GM18498 (cell line): ENCODE measurements at regions not wholly inside any gene's neighbourhood (a gene's known extent, or its start where the extent isn't known, plus 50 kb on each side); places are given as distances from the start of the nearest gene placed in this dataset.

Experiments
- ATAC-seq: cut with Tn5 transposase; IDR thresholded peaks from one replicate; pipeline ENCODE4 v1.9.1; 2021; ENCODE audit warnings: mild to moderate bottlenecking, moderate library complexity; ENCODE audit not compliant: unreplicated experiment

GRCh38 chr14:97695456-97695981, 898.3 kb downstream of the VRK1 start:
- no peak for ATAC-seq

- ATAC-seq = no peak
These were observed 900.6 kb downstream of the VRK1 start for GRCh38 chr14:97697772-97698171.

GRCh38 chr14:97699026-97699425, 901.8 kb downstream of the VRK1 start:
- ATAC-seq = no peak

- no peak for ATAC-seq
These were observed 906.0 kb downstream of the VRK1 start for GRCh38 chr14:97703006-97703760.

- ATAC-seq = no peak
These were observed 907.2 kb downstream of the VRK1 start for GRCh38 chr14:97704316-97704885.

GRCh38 chr14:97705107-97705506, 907.9 kb downstream of the VRK1 start:
- ATAC-seq = no peak

- no peak for ATAC-seq
These were observed 908.8 kb downstream of the VRK1 start for GRCh38 chr14:97705976-97706375.

- ATAC-seq = no peak
These were observed 909.6 kb downstream of the VRK1 start for GRCh38 chr14:97706819-97707218.

GRCh38 chr14:97707603-97708002, 910.4 kb downstream of the VRK1 start:
- ATAC-seq = no peak

GRCh38 chr14:97709552-97709951, 912.4 kb downstream of the VRK1 start:
- no peak for ATAC-seq

- no peak for ATAC-seq
These were observed 913.5 kb downstream of the VRK1 start for GRCh38 chr14:97710726-97711125.

GRCh38 chr14:97712471-97712870, 915.3 kb downstream of the VRK1 start:
- ATAC-seq = no peak

- no peak for ATAC-seq
These were observed 915.8 kb downstream of the VRK1 start for GRCh38 chr14:97713023-97713422.

- ATAC-seq = no peak
These were observed 921.8 kb downstream of the VRK1 start for GRCh38 chr14:97718886-97719442.

GRCh38 chr14:97719931-97720330, 922.7 kb downstream of the VRK1 start:
- no peak for ATAC-seq

GRCh38 chr14:97723351-97723750, 926.2 kb downstream of the VRK1 start:
- ATAC-seq = no peak

- ATAC-seq = no peak
These were observed 926.6 kb downstream of the VRK1 start for GRCh38 chr14:97723819-97724218.

- no peak for ATAC-seq
These were observed 927.1 kb downstream of the VRK1 start for GRCh38 chr14:97724265-97724731.

GRCh38 chr14:97726676-97727075, 929.5 kb downstream of the VRK1 start:
- ATAC-seq = no peak

- no peak for ATAC-seq
These were observed 933.5 kb downstream of the VRK1 start for GRCh38 chr14:97730706-97731105.

GRCh38 chr14:97731800-97732199, 934.6 kb downstream of the VRK1 start:
- no peak for ATAC-seq

- ATAC-seq = no peak
These were observed 950.1 kb downstream of the VRK1 start for GRCh38 chr14:97747316-97747715.
